ENCODE measurements at regions not wholly inside any gene's neighbourhood (a gene's known extent, or its start where the extent isn't known, plus 50 kb on each side); places are given as distances from the start of the nearest gene placed in this dataset.

DNA sequence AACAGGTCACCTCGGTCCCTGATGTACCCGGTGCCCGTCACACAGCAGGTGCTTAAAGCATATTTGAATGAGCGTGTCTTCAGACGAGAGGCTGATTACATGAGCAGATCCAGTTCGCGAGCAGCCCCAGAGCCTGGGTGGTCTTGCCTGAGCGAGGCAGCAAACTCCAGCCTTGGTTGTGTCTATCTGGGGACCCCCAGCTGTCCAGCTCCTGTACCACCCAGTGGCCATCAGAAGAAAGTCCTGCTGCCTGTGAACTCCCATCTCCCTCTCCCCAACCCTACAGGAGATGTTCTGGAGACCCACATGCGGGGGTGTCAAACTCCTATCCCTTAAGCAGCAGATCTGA is 174.2 kb downstream of the PHETA1 start:
- DNase-seq = no peak

DNA sequence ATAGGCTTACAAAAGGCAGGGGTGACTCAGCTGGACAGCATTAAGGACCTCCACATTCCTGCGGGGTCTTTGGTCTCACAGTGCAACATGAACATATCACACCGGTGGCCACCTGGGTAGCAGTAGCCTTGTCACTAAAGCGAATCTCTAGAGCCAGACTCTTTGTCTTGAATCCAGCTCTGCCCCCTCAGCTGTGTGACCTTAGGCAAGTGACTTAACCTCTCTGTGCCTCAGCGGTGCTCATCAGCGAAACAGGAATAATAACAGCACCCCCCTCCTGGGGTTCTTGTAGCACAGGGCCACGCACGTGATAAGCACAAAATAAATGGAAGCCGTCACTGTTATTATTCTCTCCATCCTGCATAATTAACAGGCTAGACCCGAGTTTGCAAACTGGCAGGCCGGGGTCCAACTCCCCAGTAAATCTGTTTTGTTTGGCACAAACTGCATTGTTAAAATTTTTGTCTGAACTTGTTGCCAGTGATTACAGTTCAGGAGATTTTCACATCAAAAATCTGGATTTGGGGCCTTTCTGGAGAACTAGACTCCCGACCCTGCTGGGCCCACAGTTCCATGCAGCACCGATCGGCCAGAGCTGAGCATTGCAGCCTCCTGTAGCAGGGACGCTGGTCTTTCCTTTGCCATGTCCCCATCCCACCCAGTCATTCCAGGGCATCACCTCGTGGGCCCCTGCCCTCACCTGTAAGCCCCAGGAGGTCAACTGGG is 174.8 kb downstream of the PHETA1 start:
- no peak for DNase-seq

DNA sequence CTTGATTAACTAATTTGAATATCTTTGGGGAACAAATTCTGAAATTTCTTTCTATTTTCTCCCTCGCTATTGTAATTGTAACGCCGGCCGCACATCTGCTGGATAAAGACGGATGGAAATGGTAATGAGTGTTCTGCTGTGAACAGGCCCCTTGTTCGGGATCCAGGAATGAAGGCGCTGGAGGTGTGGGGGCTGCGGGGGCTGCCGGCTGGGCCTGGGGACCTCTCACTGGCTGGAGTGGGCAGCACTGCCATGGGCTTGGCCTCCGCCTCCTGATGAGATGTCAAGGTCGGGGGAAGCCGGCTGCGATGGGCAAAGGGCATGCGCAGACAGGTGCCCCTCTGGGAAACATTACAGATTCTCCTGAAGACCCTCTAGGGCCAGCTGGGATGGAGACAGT is 175.4 kb downstream of the PHETA1 start:
- DNase-seq = no peak

DNA sequence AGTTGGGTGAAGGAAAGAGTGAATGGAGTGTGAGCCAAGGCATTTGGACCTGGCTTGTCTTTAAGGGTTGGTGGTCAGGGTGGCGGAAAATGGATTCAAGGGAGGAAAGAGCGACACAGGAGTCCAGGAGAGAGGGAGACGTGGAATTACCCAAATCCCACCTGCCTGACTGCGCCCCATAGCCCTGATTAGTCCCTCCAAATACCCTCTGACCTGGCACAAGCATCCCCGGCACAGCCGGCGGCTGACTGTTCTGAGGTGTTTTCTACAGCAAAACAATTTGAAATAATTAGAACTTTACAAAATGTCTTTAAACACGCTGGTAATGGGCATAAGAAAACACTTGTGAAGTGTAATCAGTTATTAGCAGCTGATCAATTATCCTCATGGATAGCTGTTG is 175.8 kb downstream of the PHETA1 start:
- DNase-seq = no peak

DNA sequence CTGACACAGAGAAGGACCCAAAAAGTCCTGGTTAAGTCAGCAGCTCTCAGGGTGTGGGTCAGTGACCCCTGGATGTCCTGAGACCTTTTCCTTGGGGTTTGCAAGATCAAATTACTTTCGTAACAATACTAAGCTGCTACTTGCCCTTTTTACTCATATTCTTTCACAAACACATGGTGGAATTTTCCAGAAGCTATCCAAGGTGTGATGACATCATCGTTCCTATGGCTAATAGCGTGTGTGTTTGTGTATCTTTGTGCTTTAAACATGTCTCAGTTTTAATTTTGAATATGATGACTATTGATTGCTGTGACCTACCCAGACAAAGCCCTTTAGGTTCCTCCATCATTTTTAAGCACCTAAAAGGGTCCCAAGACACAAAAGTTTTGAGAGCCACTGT is 176.2 kb downstream of the PHETA1 start:
- no peak for DNase-seq

DNA sequence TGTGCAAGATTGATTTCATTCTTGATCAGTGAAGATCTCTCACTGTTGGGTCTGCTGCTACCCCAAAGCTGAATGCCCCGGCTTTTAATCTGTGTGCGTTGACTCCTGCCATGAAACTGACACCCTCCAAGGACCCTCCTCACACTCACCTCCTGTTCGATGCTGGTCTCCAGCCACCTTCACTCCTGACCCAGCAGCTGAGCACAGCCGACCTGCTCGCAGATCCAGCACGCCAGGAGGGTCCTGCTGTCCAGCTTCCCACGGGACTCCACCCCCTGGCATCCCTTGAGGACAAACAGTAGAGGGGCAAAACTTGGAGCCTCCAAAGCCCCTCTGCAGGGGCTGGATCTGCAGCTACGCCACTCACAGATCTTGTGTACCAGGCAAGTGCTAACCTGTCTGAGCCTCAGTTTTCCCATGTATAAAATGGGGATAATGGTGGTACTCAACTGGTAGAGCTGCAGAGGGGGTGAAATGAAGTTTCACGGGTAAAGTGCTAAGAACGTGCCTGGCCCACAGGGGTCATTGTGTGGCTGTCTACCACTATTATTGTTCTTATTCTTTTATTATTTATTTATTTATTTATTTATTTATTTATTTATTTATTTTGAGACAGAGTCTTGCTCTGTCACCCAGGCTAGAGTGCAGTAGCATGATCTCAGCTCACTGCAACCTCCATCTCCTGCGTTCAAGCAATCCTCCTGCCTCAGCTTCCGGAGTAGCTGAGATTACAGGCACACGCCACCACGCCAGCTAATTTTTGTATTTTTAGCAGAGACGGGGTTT is 178.0 kb downstream of the PHETA1 start:
- DNase-seq = no peak

DNA sequence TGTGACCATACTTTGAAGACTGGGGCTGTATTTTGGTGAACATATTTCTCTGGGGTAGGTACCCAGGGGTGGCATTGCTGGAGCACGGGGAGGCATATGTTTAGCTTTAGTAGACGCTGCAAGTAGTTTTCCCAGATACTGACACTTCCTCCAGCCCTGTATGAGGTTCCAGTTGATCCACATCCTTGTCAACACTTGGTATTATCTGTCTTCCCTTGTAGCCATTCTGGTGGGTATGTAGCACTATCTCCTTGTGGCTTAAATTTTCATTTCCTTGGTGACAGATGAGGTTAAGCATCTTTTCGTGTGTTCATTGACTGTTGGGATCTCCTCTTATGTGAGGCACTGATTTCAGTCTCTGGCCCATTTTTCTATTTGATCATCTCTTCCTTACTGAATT is 179.1 kb downstream of the PHETA1 start:
- DNase-seq = no peak

DNA sequence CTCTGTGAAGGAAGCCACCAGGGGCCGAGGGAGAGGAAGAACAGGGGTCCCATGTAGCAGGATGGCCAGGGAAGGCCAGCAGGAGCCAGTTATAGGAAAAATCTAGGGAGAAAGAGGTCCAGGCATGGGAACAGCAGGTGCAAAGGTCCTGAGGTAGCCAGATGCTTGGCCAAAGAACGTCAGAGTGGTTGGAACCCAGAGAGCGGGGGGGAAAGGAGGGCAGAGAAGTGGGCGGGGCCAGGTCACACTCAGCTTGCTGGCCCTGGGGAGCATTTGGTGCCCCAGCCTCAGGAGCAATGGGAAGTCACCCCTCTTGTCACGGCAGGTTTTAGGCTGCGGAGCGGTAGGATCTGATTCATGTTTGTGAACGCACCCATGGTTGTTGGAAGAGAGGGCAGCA is 180.5 kb downstream of the PHETA1 start:
- DNase-seq = no peak

DNA sequence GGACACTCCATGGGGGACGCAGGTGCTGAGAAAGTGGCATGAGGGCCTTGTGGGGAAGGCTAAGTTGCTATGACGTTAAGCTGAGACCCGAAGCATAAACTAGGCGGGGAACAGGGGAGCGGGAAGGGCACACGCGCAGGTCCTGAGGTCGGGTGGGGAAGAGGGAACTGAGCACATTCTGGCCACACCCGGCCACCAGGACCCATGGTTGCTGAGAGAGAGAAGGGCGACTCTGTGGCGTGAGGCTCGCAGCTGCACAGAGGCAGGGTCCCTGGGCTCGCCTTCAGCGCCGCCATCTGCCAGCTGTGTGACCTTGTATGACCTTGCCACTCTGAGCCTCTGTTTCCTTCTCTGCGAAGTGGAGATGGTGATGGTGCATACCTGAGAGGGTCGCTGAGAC is 182.5 kb downstream of the PHETA1 start:
- no peak for DNase-seq

DNA sequence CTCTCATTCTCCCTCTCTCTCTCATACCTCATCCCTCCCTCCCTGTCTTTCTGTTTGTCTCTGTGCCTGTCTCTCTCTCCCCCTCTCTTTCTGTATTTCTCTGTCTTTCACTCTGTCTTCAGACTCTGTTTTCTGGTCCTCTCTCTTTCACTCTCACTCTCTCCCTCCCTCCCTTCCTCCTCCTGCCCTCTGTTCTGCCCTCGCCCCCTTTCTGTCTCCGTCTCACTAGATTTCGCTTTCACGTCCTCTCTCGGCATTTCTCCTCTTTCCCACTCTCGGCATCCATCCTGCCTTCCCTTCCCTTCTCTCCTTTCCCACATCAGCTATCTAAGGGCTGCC is 183.0 kb downstream of the PHETA1 start:
- DNase-seq = no peak

DNA sequence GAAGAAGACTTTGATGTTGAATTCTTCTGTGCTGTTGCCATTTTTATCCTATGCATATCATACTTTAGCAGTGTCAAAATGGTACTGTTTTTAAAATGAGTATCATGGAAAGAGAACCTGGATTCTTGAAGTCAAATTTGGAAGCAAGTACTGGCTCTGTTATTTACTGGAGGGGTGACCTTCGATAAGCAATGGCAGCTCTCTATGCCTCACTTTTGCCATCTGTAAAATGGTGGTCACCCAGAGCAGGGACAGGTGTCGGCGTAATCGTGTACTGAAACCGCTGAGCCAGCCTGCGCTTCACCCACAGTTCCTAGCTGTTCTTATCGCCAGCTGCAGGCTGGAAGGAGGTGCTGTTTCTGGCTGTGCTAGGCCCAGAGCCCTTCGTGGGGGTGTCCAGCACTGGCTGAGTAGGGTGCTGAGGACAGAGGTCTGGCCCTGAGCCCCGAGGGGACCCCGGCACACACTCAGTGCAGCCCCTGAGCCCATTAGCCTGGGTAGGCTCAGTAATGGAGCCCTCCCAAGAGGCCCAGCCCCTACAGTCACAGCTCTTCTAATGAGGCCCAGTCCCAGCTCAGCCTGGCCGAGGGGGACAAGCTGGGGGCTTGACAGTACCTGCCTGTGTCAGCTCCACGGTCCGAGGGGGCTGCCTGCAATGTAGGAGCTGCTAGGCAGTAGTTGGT is 183.5 kb downstream of the PHETA1 start:
- no peak for DNase-seq

DNA sequence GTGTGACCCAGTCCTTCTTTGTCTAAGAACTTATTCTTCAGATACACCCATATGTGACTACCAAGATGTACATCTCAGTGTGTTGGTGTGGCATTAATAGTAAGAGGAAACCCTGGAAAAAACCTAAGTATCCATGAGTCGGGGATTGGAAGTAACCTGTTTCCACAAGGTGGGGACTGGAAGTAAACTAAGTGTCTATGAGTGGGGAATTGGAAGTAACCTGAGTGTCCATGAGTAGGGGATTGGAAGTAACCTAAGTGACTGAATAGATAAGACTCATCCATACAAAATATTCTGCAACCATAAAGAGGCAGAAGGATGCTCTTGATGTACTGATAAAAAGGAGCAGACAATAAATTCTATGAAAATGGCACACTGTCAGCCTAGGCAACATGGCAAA is 184.7 kb downstream of the PHETA1 start:
- no peak for DNase-seq

DNA sequence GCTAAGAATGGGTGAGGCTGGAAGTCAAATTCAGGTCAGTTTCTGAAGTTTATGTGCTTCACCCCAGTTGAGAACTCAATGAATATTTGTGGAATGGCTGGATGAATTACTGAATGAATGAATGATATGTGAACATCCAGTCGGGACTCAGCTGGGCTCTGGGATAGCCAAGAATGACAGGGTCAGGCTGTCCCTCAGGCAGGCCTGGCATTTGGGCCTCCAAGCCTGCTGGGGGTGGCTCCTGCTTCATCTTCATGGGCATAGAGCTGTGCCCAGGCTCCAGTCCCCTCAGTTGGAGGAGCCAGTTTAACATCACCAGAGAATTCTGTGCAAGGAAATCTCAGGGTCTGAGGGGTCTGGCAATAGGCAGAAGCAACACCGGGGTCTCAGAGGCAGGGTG is 185.8 kb downstream of the PHETA1 start:
- DNase-seq = no peak

DNA sequence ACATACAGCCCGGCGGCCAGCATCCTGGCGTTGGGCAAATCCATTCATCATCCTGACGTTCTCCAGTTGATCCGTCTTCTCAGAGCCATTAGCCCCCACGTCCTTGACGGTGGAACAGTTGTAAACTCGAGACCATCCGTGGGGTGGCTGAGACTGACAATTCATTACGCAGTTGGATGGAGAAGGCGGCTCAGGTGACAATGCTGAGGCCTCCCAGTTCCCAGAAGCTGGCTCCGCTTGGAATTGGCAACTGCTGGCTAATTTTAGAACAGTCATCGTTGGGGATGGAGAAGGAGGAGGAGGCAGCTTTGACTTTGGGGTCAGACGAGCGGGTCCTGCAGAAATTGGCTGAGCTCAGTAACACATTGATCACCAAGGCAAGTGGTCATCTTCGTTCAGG is 186.5 kb downstream of the PHETA1 start:
- no peak for DNase-seq

DNA sequence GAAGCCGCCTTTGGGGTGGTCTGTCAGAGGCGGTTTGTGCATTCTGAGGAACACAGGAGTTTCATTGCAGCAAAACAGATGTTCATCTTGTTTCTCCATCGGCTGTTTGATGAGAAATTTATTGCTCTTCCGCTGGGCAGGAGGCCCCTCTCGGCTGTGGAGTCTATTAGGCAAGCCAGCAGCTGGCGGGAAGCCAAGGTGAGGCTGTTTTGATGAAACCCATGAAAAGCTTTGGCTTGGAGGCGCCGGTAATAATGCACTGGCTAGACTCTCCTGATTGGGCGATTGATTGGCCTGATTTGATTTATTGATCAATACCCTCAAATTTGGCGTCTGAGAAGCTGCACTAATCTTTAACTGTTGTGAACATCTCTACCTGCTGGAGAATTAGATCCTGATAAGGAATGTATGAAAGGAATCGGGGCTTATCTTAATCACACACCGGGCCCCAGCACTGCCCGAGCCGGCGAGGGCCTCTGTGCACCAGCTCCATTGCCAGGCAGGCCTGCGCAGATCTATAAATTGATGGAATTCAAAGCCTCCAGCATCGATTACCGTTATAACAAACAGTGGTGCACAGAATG is 187.7 kb downstream of the PHETA1 start:
- DNase-seq = no peak

DNA sequence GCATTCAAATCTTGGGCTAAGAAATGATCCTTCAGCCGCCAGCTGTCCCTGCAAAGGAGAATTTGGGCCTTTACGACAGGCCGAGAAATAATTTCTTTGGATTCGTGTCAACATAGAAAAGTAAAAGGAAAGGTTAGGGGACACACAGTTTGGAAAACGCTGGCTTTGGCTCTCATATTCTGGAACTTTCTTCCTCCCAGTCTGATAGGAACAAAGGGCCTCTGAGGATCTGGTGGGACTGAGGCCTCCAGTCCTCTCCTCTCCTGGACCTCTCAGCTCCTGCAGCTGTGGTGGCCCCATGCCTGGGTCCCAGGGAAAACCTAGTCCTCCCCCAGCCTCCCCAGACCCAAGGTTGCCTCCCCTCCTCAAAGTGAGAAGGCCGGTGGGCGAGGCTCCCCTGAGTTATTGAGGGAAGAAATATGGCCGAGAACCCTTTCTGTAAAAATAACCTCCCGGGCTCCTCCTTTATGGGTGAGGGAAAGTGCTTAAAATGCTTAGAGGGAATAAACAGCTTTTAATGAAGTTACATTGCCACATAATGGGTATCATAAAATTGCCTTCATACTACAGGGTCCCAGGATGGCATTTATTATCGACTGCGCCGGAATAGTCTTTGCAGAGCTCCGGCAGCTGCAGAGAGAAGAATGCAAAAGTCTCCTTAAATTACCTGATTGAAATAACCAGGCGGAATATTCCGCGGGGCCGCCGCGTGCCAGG is 188.3 kb downstream of the PHETA1 start:
- DNase-seq = no peak

DNA sequence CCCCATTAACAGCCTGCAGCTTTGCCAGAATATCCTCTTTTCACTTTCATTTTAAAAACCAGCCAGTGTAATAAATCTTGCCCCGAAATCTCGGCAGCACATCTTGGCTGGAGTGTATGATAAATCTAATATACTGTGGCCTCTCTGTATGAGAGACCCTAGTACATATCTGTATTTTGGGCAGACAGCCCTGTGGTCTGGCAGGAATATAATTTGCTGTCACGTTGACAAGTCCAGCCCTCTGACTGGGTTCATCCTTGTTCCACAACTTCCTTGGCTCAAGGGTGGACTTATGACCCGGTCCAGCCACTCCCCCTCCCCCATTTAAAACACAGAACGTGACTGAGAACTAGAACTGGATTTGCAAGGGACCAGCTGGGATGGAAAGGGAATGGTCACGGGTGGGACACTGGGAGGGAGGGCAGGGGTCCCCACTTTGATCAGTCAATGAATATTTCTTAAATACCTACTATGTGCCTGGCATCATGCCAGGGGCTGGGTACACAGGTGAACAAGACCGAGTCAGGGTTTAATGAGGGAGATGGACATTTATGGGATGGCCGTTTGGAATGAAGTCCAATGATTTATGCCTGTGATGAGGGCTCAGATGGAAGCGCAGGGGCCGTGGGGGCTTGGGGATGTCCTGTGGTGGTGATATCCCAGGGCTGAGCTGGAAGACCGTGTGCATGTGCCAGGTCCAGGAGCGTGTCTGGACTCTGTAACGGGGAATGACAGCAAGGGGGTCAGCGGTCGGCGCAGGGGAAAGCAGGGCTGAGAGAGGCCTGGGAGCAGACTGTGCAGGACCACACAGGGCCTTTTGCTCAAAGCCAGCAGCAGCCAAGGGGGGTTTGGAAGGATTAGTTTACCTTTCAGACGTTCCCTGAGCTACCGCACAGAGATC is 190.5 kb downstream of the PHETA1 start:
- DNase-seq = no peak

DNA sequence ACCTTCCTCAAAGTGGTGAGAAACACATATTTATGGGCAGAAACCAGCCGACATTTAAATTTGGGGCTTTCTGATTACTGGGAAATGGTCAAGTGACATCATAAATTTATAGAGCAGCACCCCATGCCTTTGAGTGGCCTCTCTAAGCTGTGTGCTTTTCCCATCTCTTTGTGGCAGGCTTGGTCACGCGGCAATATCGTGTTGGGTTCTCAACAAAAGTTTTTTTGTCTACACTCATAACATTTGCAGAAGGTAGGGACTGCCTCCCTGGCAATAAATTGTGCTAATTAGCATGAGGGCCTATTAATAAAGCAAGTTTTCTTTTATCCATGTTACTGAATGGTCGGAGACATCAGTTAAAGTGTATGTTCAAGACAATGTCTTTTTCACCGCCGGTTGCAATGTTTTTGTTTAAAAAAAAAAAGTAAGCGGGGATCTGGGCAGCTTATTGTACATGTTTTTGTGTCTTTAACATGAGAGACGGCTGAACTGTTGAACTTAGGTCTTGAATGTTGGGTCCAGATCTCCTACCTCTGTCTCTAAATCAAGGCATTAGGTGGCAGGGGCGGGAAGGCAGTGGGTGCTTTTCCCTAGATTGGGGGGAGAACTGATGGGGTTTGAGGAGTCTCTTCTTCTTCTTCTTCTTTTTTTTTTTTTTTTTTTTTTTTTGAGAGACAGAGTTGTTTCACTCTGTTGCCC is 193.3 kb downstream of the PHETA1 start:
- no peak for DNase-seq

DNA sequence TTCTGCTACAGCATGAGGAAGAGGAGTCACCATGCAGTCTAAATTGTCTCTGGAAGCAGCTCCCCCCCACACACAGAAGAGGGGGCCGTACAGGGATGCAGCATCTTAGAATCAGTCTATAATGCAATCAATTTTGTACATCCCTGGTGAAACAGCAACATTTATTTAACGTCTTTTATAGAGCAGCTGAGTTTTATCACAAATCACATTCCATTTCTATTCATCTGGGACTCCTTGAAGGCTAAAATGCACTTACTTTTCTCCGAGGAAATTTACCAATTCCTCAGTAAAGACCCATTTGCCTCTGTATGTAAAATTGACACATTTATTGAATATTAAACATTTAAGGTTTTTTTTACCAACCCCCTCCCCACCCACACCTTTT is 193.9 kb downstream of the PHETA1 start:
- DNase-seq = no peak

DNA sequence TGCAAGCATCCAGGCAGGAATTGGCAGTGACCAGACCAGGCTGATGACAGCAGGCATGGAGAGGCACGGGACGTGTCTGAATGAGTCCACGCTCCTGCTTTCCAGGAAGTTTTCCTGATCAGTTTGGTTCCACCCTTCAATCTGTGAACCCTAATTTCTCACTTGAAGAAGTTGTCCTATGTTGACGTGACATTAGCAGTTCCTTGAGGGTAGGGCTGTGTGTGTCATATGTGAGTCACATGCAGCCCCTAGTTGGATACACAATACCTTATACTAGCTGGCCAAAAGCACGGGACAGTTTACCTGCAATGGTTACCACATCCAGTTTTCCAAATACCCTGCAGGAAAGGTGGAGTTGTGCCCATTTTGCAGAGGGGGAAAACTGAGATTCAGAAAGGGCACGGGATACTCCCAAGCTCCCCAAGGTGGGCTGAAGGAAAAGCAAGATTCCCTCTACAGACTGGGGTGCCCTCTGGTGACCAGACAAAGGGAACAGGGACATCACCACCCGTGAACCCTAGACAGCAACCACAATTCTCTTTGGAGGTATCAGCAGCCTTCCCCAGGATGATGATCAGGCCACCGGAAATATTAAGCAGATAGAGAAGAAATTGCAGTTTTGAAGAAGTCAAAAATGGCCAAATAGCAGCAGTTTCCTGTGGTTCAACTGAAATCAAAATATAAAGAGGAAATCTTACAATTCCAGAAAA is 194.5 kb downstream of the PHETA1 start:
- no peak for DNase-seq

DNA sequence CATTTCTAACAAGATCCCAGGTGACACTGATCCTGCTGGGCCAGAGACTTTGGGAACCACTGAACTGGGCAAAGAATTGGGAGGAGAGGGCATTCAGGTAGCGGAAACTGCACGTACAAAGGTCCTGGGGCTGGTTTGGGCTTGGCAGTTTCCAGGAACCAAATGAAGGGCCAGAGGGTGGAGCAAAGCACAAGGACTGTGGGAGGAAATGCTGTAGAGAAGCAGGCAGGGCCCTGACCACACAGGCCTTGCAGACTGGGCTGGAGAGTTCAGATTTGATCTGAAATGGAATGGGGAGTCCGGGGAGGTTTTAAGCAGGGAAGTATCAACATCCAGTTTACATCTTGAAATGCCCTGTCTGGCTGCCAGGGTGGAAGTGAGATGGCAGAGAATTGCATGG is 195.1 kb downstream of the PHETA1 start:
- no peak for DNase-seq

All from islet precursor cell (in vitro differentiated cells).